ENCODE measurements at regions not wholly inside any gene's neighbourhood (a gene's known extent, or its start where the extent isn't known, plus 50 kb on each side); places are given as distances from the start of the nearest gene placed in this dataset.
"Not testable (repeated sequence)": the region's sequence is repeated elsewhere in the genome, so short reads cannot be mapped to it uniquely, and the experiment has no call there.

GRCh38 chr15:98331676-98332075 lies 316.7 kb upstream of the IGF1R start:
- DNase-seq = no peak

- DNase-seq = no peak
These were observed 315.1 kb upstream of the IGF1R start for GRCh38 chr15:98333251-98333650.

GRCh38 chr15:98342911-98343310 lies 305.4 kb upstream of the IGF1R start:
- no peak for DNase-seq

- DNase-seq = no peak
These were observed 303.7 kb upstream of the IGF1R start for GRCh38 chr15:98344591-98344990.

GRCh38 chr15:98347001-98347400 lies 301.3 kb upstream of the IGF1R start:
- no peak for DNase-seq

GRCh38 chr15:98347866-98348265 lies 300.5 kb upstream of the IGF1R start:
- DNase-seq = no peak

GRCh38 chr15:98350276-98350675 lies 298.1 kb upstream of the IGF1R start:
- DNase-seq = no peak

GRCh38 chr15:98358274-98358673 lies 290.1 kb upstream of the IGF1R start:
- not testable (repeated sequence) for DNase-seq

GRCh38 chr15:98358971-98359370 lies 289.4 kb upstream of the IGF1R start:
- DNase-seq = no peak

- no peak for DNase-seq
These were observed 284.9 kb upstream of the IGF1R start for GRCh38 chr15:98363416-98363815.

- no peak for DNase-seq
These were observed 284.4 kb upstream of the IGF1R start for GRCh38 chr15:98363955-98364354.

GRCh38 chr15:98369081-98369716 lies 279.1 kb upstream of the IGF1R start:
- DNase-seq = no peak

- DNase-seq = no peak
These were observed 272.6 kb upstream of the IGF1R start for GRCh38 chr15:98375513-98376340.

- no peak for DNase-seq
These were observed 267.6 kb upstream of the IGF1R start for GRCh38 chr15:98380721-98381120.

GRCh38 chr15:98381446-98381845 lies 266.9 kb upstream of the IGF1R start:
- DNase-seq = no peak

GRCh38 chr15:98382139-98382538 lies 266.2 kb upstream of the IGF1R start:
- DNase-seq = no peak

GRCh38 chr15:98383571-98383970 lies 264.8 kb upstream of the IGF1R start:
- DNase-seq = no peak

- DNase-seq = no peak
These were observed 263.9 kb upstream of the IGF1R start for GRCh38 chr15:98384328-98385029.

GRCh38 chr15:98385752-98386381 lies 262.5 kb upstream of the IGF1R start:
- DNase-seq = no peak

GRCh38 chr15:98386561-98386960 lies 261.8 kb upstream of the IGF1R start:
- no peak for DNase-seq

GRCh38 chr15:98387866-98388265 lies 260.5 kb upstream of the IGF1R start:
- DNase-seq = no peak

GRCh38 chr15:98390946-98391530 lies 257.3 kb upstream of the IGF1R start:
- DNase-seq = no peak

- no peak for DNase-seq
These were observed 256.8 kb upstream of the IGF1R start for GRCh38 chr15:98391568-98391967.

All from T1000 (cell line).